Hepatocyte (in vitro differentiated cells): ENCODE measurements at regions not wholly inside any gene's neighbourhood (a gene's known extent, or its start where the extent isn't known, plus 50 kb on each side); places are given as distances from the start of the nearest gene placed in this dataset.

Experiments
- DNase-seq: peaks from one replicate; pipeline ENCODE4 v3.0.0-alpha.2; 2016; ENCODE audit warnings: low spot score
- H2AFZ ChIP-seq: fragments of 200-600 bp; sonication (generic); 2 replicates; pipeline ENCODE4 v1.6.0; 2016; ENCODE audit warnings: antibody characterized with exemption, mild to moderate bottlenecking
- H3K27ac ChIP-seq: fragments of 200-600 bp; sonication (generic); 2 replicates; pipeline ENCODE4 v1.5.1; 2016; ENCODE audit warnings: mild to moderate bottlenecking
- H3K27me3 ChIP-seq: fragments of 200-600 bp; sonication (generic); 2 replicates; pipeline ENCODE4 v1.6.1; 2016
- H3K36me3 ChIP-seq: fragments of 200-600 bp; sonication (generic); replicated peaks from 2 replicates; pipeline ENCODE4 v1.5.1; 2016; ENCODE audit warnings: low read depth; ENCODE audit not compliant: insufficient read depth
- H3K4me1 ChIP-seq: fragments of 200-600 bp; sonication (generic); 2 replicates; pipeline ENCODE4 v1.5.1; 2016; ENCODE audit warnings: mild to moderate bottlenecking, moderate library complexity; ENCODE audit not compliant: insufficient read depth
- H3K4me2 ChIP-seq: fragments of 200-600 bp; sonication (generic); 2 replicates; pipeline ENCODE4 v1.6.0; 2016
- H3K4me3 ChIP-seq: fragments of 200-600 bp; sonication (generic); 2 replicates; pipeline ENCODE4 v1.5.1; 2016; ENCODE audit warnings: mild to moderate bottlenecking
- H3K79me2 ChIP-seq: fragments of 200-600 bp; sonication (generic); 2 replicates; pipeline ENCODE4 v1.6.0; 2017; ENCODE audit warnings: mild to moderate bottlenecking
- H3K9me2 ChIP-seq: fragments of 200-600 bp; sonication (generic); replicated peaks from 2 replicates; pipeline ENCODE4 v1.6.0; 2017; ENCODE audit warnings: mild to moderate bottlenecking; ENCODE audit not compliant: insufficient read depth
- H3K9me3 ChIP-seq: fragments of 200-600 bp; sonication (generic); 2 replicates; pipeline ENCODE4 v1.5.1; 2016; ENCODE audit warnings: low read depth, mild to moderate bottlenecking
- H4K20me1 ChIP-seq: fragments of 200-600 bp; sonication (generic); 2 replicates; pipeline ENCODE4 v1.6.0; 2016; ENCODE audit warnings: mild to moderate bottlenecking; ENCODE audit not compliant: insufficient read depth, poor library complexity, severe bottlenecking
- EZH2 ChIP-seq: fragments of 200-600 bp; sonication (generic); IDR thresholded peaks from 2 replicates; pipeline ENCODE4 v1.6.1; 2016; ENCODE audit warnings: antibody characterized with exemption, mild to moderate bottlenecking, borderline replicate concordance
- EZH2phosphoT487 ChIP-seq: fragments of 200-600 bp; sonication (generic); IDR thresholded peaks from one replicate; pipeline ENCODE4 v1.6.1; 2018; ENCODE audit warnings: antibody characterized with exemption, mild to moderate bottlenecking, low read depth, moderate library complexity; ENCODE audit not compliant: unreplicated experiment, severe bottlenecking
- WGBS: methylation state at CpG from one replicate; pipeline ENCODE4 v1.1.6; 2016; ENCODE audit warnings: low lambda C conversion rate; ENCODE audit errors: missing lambda C conversion rate; 5-methylcytosine and 5-hydroxymethylcytosine counted together
- TF ChIP-seq, protein P1 (sequence below): fragments of 200-600 bp; sonication (generic); IDR thresholded peaks from 2 replicates; pipeline ENCODE4 v1.5.1; 2016; ENCODE audit warnings: antibody characterized with exemption, mild to moderate bottlenecking; ENCODE audit not compliant: poor library complexity

DNA sequence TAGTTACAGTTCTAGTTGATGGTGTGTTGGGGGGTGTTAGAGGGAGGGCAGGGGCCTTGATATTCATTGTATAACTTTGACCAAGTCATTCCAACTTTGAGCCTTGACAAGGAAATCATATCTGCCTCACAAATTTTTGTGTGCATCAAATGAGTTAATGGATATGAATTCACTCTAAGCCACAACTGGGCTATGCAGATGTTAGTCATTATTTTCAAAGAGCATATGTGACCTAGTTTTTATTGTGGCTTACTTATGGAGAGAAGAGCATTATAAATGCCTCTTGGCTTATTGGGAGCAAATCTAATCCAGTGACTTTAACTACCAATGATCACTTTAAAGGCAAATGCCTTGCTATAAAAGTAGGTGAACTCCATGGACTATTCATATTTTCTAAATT is 250.2 kb downstream of the LPIN1 start:
- Histone ChIP-seq H4K20me1 (no peaks in the 10 kb centered on the region), H3K27ac (no peak overlapping the region), H3K4me2 (no peak overlapping the region), H3K79me2 (no peaks in the 10 kb centered on the region), H2AFZ (no peak overlapping the region), H3K36me3 (no peaks in the 10 kb centered on the region), H3K4me1 (no peaks in the 10 kb centered on the region), H3K9me2 (no peaks in the 10 kb centered on the region), H3K9me3 (no peaks in the 10 kb centered on the region), H3K4me3 (no peak overlapping the region), H3K27me3 (no peaks in the 10 kb centered on the region)
- DNase-seq: no peak
- TF ChIP-seq, protein P1, sequence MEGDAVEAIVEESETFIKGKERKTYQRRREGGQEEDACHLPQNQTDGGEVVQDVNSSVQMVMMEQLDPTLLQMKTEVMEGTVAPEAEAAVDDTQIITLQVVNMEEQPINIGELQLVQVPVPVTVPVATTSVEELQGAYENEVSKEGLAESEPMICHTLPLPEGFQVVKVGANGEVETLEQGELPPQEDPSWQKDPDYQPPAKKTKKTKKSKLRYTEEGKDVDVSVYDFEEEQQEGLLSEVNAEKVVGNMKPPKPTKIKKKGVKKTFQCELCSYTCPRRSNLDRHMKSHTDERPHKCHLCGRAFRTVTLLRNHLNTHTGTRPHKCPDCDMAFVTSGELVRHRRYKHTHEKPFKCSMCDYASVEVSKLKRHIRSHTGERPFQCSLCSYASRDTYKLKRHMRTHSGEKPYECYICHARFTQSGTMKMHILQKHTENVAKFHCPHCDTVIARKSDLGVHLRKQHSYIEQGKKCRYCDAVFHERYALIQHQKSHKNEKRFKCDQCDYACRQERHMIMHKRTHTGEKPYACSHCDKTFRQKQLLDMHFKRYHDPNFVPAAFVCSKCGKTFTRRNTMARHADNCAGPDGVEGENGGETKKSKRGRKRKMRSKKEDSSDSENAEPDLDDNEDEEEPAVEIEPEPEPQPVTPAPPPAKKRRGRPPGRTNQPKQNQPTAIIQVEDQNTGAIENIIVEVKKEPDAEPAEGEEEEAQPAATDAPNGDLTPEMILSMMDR: no peak
- TF ChIP-seq EZH2 (no peak), EZH2phosphoT487 (no peak)

DNA sequence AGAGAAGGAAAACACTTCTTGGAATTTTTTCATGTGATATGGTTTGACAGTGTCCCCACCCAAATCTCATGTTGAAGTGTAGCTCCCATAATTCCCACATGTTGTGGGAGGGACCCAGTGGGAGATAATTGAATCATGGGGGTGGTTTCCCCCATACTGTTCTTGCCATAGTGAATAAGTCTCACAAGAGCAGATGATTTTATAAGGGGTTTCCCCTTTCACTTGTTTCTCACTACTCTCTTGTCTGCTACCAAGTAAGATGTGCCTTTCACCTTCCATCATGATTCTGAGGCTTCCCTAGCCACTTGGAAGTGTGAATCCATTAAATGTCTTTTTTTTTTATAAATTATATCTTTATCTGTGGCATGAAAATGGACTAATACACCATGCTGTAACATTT is 250.7 kb downstream of the LPIN1 start:
- DNase-seq: no peak
- TF ChIP-seq EZH2 (no peak), EZH2phosphoT487 (no peak)
- TF ChIP-seq, protein P1: no peak
- Histone ChIP-seq H3K27ac (no peak overlapping the region), H3K4me1 (no peaks in the 10 kb centered on the region), H3K4me2 (no peak overlapping the region), H3K27me3 (no peaks in the 10 kb centered on the region), H3K4me3 (no peak overlapping the region), H3K9me3 (no peaks in the 10 kb centered on the region), H3K79me2 (no peaks in the 10 kb centered on the region), H3K36me3 (no peaks in the 10 kb centered on the region), H3K9me2 (no peaks in the 10 kb centered on the region), H2AFZ (no peak overlapping the region), H4K20me1 (no peaks in the 10 kb centered on the region)

DNA sequence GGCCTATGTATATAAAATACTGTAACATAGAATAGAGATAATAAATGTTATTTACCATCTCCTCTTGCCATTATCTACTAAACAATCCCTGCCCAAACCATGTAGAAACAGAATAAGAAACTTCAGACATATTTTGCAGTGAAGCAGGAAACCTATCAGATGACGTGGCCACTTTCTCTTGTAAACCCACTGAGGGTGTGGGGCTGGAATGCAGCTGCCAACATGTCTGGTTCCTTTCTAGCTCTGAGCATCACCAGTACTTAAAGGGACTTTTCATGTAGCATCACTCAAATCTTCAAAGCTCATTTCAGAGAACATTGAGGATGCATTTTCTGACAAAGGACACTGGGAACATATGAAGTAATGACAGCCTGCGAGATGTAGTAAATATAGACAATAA is 251.8 kb downstream of the LPIN1 start:
- Histone ChIP-seq H4K20me1 (no peaks in the 10 kb centered on the region), H3K27me3 (no peaks in the 10 kb centered on the region), H3K4me1 (no peaks in the 10 kb centered on the region), H3K79me2 (no peaks in the 10 kb centered on the region), H3K36me3 (no peaks in the 10 kb centered on the region), H3K4me2 (no peak overlapping the region), H3K27ac (no peak overlapping the region), H3K4me3 (no peak overlapping the region), H2AFZ (no peak overlapping the region), H3K9me2 (no peaks in the 10 kb centered on the region), H3K9me3 (no peaks in the 10 kb centered on the region)
- TF ChIP-seq EZH2phosphoT487 (no peak), EZH2 (no peak)
- TF ChIP-seq, protein P1: no peak
- DNase-seq: no peak
- WGBS: 71% methylated on average over 2 of the region's 2 CpGs
